H9 (cell line): ENCODE measurements at regions not wholly inside any gene's neighbourhood (a gene's known extent, or its start where the extent isn't known, plus 50 kb on each side); places are given as distances from the start of the nearest gene placed in this dataset.
A peak's percentile ranks its signal among the peaks of the same experiment; 100 is the strongest.

Source experiments
- DNase-seq: peaks from one replicate; pipeline ENCODE4 v3.0.0-alpha.2; 2017
- H2AFZ ChIP-seq: one replicate; pipeline ENCODE4 v1.6.1; 2013; ENCODE audit warnings: mild to moderate bottlenecking, low read length, control low read depth, moderate library complexity
- H2AK5ac ChIP-seq: 2 replicates; pipeline ENCODE4 v1.6.1; 2013; ENCODE audit warnings: low read length, control low read depth, mixed read lengths; ENCODE audit not compliant: insufficient read length
- H2BK120ac ChIP-seq: one replicate; pipeline ENCODE4 v1.6.1; 2013; ENCODE audit warnings: low read depth, mild to moderate bottlenecking, low read length, control low read depth, inconsistent platforms; ENCODE audit not compliant: poor library complexity, severe bottlenecking
- H2BK12ac ChIP-seq: 2 replicates; pipeline ENCODE4 v1.6.1; 2013; ENCODE audit warnings: low read length, control low read depth, mixed read lengths, low read depth; ENCODE audit not compliant: insufficient read length
- H2BK15ac ChIP-seq: 2 replicates; pipeline ENCODE4 v1.6.1; 2013; ENCODE audit warnings: low read depth, low read length, control low read depth
- H2BK20ac ChIP-seq: one replicate; pipeline ENCODE4 v1.6.1; 2013; ENCODE audit warnings: low read depth, mild to moderate bottlenecking, low read length, control low read depth, inconsistent platforms; ENCODE audit not compliant: poor library complexity, severe bottlenecking
- H2BK5ac ChIP-seq: 2 replicates; pipeline ENCODE4 v1.6.1; 2013; ENCODE audit warnings: low read length, control low read depth, mixed read lengths; ENCODE audit not compliant: insufficient read length
- H3K14ac ChIP-seq: 2 replicates; pipeline ENCODE4 v1.6.1; 2013; ENCODE audit warnings: low read length, control low read depth; ENCODE audit not compliant: insufficient read depth
- H3K18ac ChIP-seq: 2 replicates; pipeline ENCODE4 v1.6.1; 2013; ENCODE audit warnings: low read depth, mild to moderate bottlenecking, mixed read lengths, low read length, control low read depth; ENCODE audit not compliant: insufficient read length
- H3K23ac ChIP-seq: 2 replicates; pipeline ENCODE4 v1.6.1; 2013; ENCODE audit warnings: low read length, control low read depth, mixed read lengths, low read depth; ENCODE audit not compliant: insufficient read length
- H3K23me2 ChIP-seq: 2 replicates; pipeline ENCODE4 v1.6.1; 2013; ENCODE audit warnings: low read depth, mild to moderate bottlenecking, mixed read lengths, low read length, control low read depth; ENCODE audit not compliant: insufficient read length, poor library complexity, severe bottlenecking
- H3K27ac ChIP-seq: 2 replicates; pipeline ENCODE4 v1.5.1; 2013; ENCODE audit warnings: low read length, control low read depth, mixed read lengths, low read depth; ENCODE audit not compliant: insufficient read length
- H3K27me3 ChIP-seq: 2 replicates; pipeline ENCODE4 v1.6.1; 2013; ENCODE audit warnings: low read length, control low read depth, inconsistent platforms; ENCODE audit not compliant: insufficient read depth
- H3K4ac ChIP-seq: 2 replicates; pipeline ENCODE4 v1.6.1; 2013; ENCODE audit warnings: low read depth, mild to moderate bottlenecking, control low read depth, inconsistent platforms, low read length, moderate library complexity
- H3K4me1 ChIP-seq: 2 replicates; pipeline ENCODE4 v1.6.1; 2013; ENCODE audit warnings: low read length, control low read depth, inconsistent platforms; ENCODE audit not compliant: insufficient read depth
- H3K4me2 ChIP-seq: 2 replicates; pipeline ENCODE4 v1.6.1; 2013; ENCODE audit warnings: low read length, control low read depth, mixed read lengths; ENCODE audit not compliant: insufficient read length, insufficient read depth
- H3K56ac ChIP-seq: 2 replicates; pipeline ENCODE4 v1.6.1; 2013; ENCODE audit warnings: low read depth, mild to moderate bottlenecking, mixed read lengths, low read length, control low read depth; ENCODE audit not compliant: insufficient read length
- H3K79me1 ChIP-seq: 2 replicates; pipeline ENCODE4 v1.6.1; 2013; ENCODE audit warnings: low read depth, mild to moderate bottlenecking, moderate library complexity, low read length, control low read depth, inconsistent platforms; ENCODE audit not compliant: insufficient read depth, poor library complexity, severe bottlenecking
- H3K79me2 ChIP-seq: 2 replicates; pipeline ENCODE4 v1.6.1; 2013; ENCODE audit warnings: low read length, control low read depth, inconsistent platforms; ENCODE audit not compliant: insufficient read depth
- H3K9ac ChIP-seq: 2 replicates; pipeline ENCODE4 v1.6.1; 2013; ENCODE audit warnings: low read length, control low read depth, mixed read lengths; ENCODE audit not compliant: insufficient read length; ENCODE audit errors: extremely low read depth
- H3K9me3 ChIP-seq: one replicate; pipeline ENCODE4 v1.6.1; 2013; ENCODE audit warnings: low read depth, low read length, inconsistent platforms; ENCODE audit not compliant: control insufficient read depth
- H3T11ph ChIP-seq: one replicate; pipeline ENCODE4 v1.6.1; 2013; ENCODE audit warnings: mild to moderate bottlenecking, low read length, control low read depth, inconsistent platforms
- H4K20me1 ChIP-seq: one replicate; pipeline ENCODE4 v1.6.1; 2013; ENCODE audit not compliant: control insufficient read depth, insufficient read length, insufficient read depth
- H4K5ac ChIP-seq: 2 replicates; pipeline ENCODE4 v1.6.1; 2013; ENCODE audit warnings: low read depth, mild to moderate bottlenecking, mixed read lengths, low read length, control low read depth; ENCODE audit not compliant: insufficient read length
- H4K8ac ChIP-seq: replicated peaks from 2 replicates; pipeline ENCODE4 v1.6.1; 2013; ENCODE audit warnings: low read length, control low read depth, mixed read lengths, low read depth; ENCODE audit not compliant: insufficient read length
- H4K91ac ChIP-seq: 2 replicates; pipeline ENCODE4 v1.6.1; 2013; ENCODE audit warnings: low read depth, mild to moderate bottlenecking, moderate library complexity, mixed read lengths, low read length, control low read depth; ENCODE audit not compliant: insufficient read length
- H3K27ac Mint-ChIP-seq, 3 experiments: 2 replicates in 2 of 3; 3 replicates in 1 of 3; pipeline ENCODE4 v1.8.0; 2020 to 2021; ENCODE audit warnings: mixed read lengths in 3 of 3, mild to moderate bottlenecking in 1 of 3, moderate library complexity in 1 of 3
- H3K27me3 Mint-ChIP-seq: 2 replicates; pipeline ENCODE4 v1.8.0; 2021; ENCODE audit warnings: low read depth, mild to moderate bottlenecking, moderate library complexity, mixed read lengths
- H3K36me3 Mint-ChIP-seq, 3 experiments: 2 replicates in 2 of 3; 3 replicates in 1 of 3; pipeline ENCODE4 v1.8.0; 2020 to 2021; ENCODE audit warnings: low read depth in 3 of 3, mixed read lengths in 3 of 3; ENCODE audit not compliant: insufficient read depth in 1 of 3
- H3K4me1 Mint-ChIP-seq, 2 experiments: 2 replicates each; pipeline ENCODE4 v1.8.0; 2020; ENCODE audit warnings: mixed read lengths in 2 of 2
- H3K4me3 Mint-ChIP-seq, 2 experiments: 2 replicates in 1 of 2; 3 replicates in 1 of 2; pipeline ENCODE4 v1.8.0; 2020 to 2021; ENCODE audit warnings: mild to moderate bottlenecking in 2 of 2, mixed read lengths in 2 of 2, moderate library complexity in 1 of 2
- H3K9me3 Mint-ChIP-seq, 2 experiments: 2 replicates in 1 of 2; 3 replicates in 1 of 2; pipeline ENCODE4 v1.8.0; 2020; ENCODE audit warnings: mild to moderate bottlenecking in 2 of 2, mixed read lengths in 2 of 2, moderate library complexity in 1 of 2
- CTCF ChIP-seq: fragments of 200-600 bp; sonication (generic); conservative IDR thresholded peaks from 3 replicates; pipeline ENCODE4 v1.8.0; 2021; ENCODE audit warnings: antibody characterized with exemption, mild to moderate bottlenecking
- WGBS: extraction: QIAGEN DNeasy Blood & Tissue Kit; methylation state at CpG from one replicate; pipeline ENCODE4 v1.1.7; 2013; ENCODE audit warnings: missing lambda C conversion rate, low lambda C conversion rate, mixed read lengths; ENCODE audit not compliant: insufficient read length; ENCODE audit errors: extremely low coverage; 5-methylcytosine and 5-hydroxymethylcytosine counted together

- H3K18ac ChIP-seq, result no peak overlapping the region
- H3K9me3 ChIP-seq, result no peaks in the 10 kb centered on the region
- no peak overlapping the region for H3K23ac ChIP-seq
- Mint-ChIP-seq H3K9me3 (peaks cover 5% of the 10 kb centered on the region in 2 experiments; a peak in 3 of 5 replicates), H3K36me3 (no peaks in the 10 kb centered on the region; a peak in 1 of 7 replicates), H3K27ac (peak overlapping the region in 1 of 3 experiments; percentile 69; a peak in 1 of 7 replicates), H3K4me3 (no peak overlapping the region), H3K27me3 (no peaks in the 10 kb centered on the region; the same call in 1 of the 2 replicates), H3K4me1 (peaks cover 0 to 3% of the 10 kb centered on the region in 2 experiments; a peak in 1 of 4 replicates)
- no peak overlapping the region for H2AFZ ChIP-seq
- H3K27ac ChIP-seq, result no peak overlapping the region
- no peak overlapping the region for H4K5ac ChIP-seq
- no peaks in the 10 kb centered on the region for H3K4me1 ChIP-seq
- no peak overlapping the region for H2BK20ac ChIP-seq
- no peak overlapping the region for H3K56ac ChIP-seq
- H3K79me2 ChIP-seq, result no peaks in the 10 kb centered on the region
- no peak overlapping the region for H3T11ph ChIP-seq
- no peak overlapping the region for H2BK5ac ChIP-seq
- no CpG with 5 or more reads among the region's 3 CpGs for WGBS
- H2AK5ac ChIP-seq, result no peak overlapping the region
- H3K79me1 ChIP-seq, result no peaks in the 10 kb centered on the region
- no peak overlapping the region for H3K4ac ChIP-seq
- H3K4me2 ChIP-seq, result no peak overlapping the region
- DNase-seq, result no peak
- no peak overlapping the region for H3K14ac ChIP-seq
- H2BK15ac ChIP-seq, result no peak overlapping the region
- H4K20me1 ChIP-seq, result no peaks in the 10 kb centered on the region
- H3K27me3 ChIP-seq, result no peaks in the 10 kb centered on the region
- H2BK12ac ChIP-seq, result no peak overlapping the region
- no peak overlapping the region for H4K8ac ChIP-seq
- H3K23me2 ChIP-seq, result no peaks in the 10 kb centered on the region
- H3K9ac ChIP-seq, result no peak overlapping the region
- no peak overlapping the region for H2BK120ac ChIP-seq
- H4K91ac ChIP-seq, result no peak overlapping the region
- no peak for TF ChIP-seq CTCF
Observed at GRCh38 chr6:74075323-74075722, 379.3 kb downstream of the CD109 start.
